Fibroblast of skin of right quadriceps (primary cell): ENCODE measurements at regions not wholly inside any gene's neighbourhood (a gene's known extent, or its start where the extent isn't known, plus 50 kb on each side); places are given as distances from the start of the nearest gene placed in this dataset.
"Not testable (repeated sequence)": the region's sequence is repeated elsewhere in the genome, so short reads cannot be mapped to it uniquely, and the experiment has no call there.

Source experiments
- DNase-seq: peaks from one replicate; pipeline ENCODE4 v3.0.0-alpha.2; 2013

- DNase-seq = no peak
Observed at GRCh38 chr10:105769248-105770184, 1128.4 kb downstream of the SORCS3 start.

- no peak for DNase-seq
Observed at GRCh38 chr10:105763611-105764010, 1122.5 kb downstream of the SORCS3 start.

- DNase-seq = no peak
Observed at GRCh38 chr10:105761576-105762260, 1120.6 kb downstream of the SORCS3 start.

GRCh38 chr10:105759669-105760068 lies 1118.6 kb downstream of the SORCS3 start:
- DNase-seq = no peak

- DNase-seq = no peak
Observed at GRCh38 chr10:105758209-105758998, 1117.3 kb downstream of the SORCS3 start.

- DNase-seq = no peak
Observed at GRCh38 chr10:105757302-105757701, 1116.2 kb downstream of the SORCS3 start.

- no peak for DNase-seq
Observed at GRCh38 chr10:105756386-105756785, 1115.3 kb downstream of the SORCS3 start.

GRCh38 chr10:105751688-105752087 lies 1110.6 kb downstream of the SORCS3 start:
- DNase-seq = no peak

GRCh38 chr10:105745596-105746148 lies 1104.6 kb downstream of the SORCS3 start:
- no peak for DNase-seq

- DNase-seq = no peak
Observed at GRCh38 chr10:105743343-105744056, 1102.4 kb downstream of the SORCS3 start.

- DNase-seq = no peak
Observed at GRCh38 chr10:105742923-105743322, 1101.8 kb downstream of the SORCS3 start.

- no peak for DNase-seq
Observed at GRCh38 chr10:105742184-105742583, 1101.1 kb downstream of the SORCS3 start.

- no peak for DNase-seq
Observed at GRCh38 chr10:105734479-105734878, 1093.4 kb downstream of the SORCS3 start.

GRCh38 chr10:105733924-105734323 lies 1092.8 kb downstream of the SORCS3 start:
- DNase-seq = no peak

GRCh38 chr10:105729428-105729827 lies 1088.3 kb downstream of the SORCS3 start:
- no peak for DNase-seq

- DNase-seq = not testable (repeated sequence)
Observed at GRCh38 chr10:105727586-105727985, 1086.5 kb downstream of the SORCS3 start.

GRCh38 chr10:105727131-105727530 lies 1086.0 kb downstream of the SORCS3 start:
- no peak for DNase-seq

- DNase-seq = no peak
Observed at GRCh38 chr10:105726149-105726548, 1085.1 kb downstream of the SORCS3 start.

GRCh38 chr10:105725007-105725406 lies 1083.9 kb downstream of the SORCS3 start:
- no peak for DNase-seq

- DNase-seq = no peak
Observed at GRCh38 chr10:105718207-105718995, 1077.3 kb downstream of the SORCS3 start.

GRCh38 chr10:105714728-105715127 lies 1073.6 kb downstream of the SORCS3 start:
- DNase-seq = no peak
